ENCODE measurements at regions not wholly inside any gene's neighbourhood (a gene's known extent, or its start where the extent isn't known, plus 50 kb on each side); places are given as distances from the start of the nearest gene placed in this dataset.

DNA sequence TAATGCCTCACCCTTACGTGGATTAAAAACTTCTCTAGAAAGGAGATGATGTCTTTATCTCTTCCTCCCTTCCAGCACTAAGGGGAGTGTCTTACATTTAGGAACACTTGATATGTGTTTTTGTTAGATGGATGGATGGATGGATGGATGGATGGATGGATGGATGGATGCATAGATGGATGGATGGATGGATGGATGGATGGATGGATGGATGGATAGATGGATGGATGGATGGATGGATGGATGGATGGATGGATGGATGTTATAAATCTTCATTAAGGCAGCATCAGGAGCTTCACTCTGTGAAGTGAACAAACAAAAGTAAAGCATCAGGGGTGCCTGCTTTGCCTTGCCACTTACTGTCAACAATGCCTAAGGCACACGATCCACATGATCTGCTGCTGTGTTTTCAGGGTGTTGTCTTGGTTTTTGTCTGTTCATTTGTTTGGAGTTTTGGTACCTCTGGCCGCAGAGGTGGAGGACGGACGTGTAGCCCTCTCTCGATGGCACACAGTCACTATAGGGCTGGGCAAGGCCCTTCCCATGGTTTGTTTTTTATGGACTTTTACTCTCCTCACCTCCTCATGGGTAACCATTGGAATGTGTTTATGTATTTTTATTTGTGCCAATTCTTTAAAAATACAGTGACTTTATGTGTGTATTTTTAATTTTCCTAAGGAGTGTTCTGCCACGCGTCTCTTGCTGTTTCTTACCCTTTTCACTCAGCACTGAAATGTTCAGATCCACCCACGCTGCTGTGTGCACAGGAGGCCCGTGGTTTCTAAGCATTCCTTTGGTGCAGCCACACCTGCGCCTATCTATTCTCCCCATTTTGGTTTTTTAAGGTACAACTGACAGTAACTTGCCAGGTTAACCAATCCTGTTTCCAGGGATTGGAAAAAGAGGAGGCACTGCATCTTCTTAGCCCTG is 91.8 kb upstream of the ENPP6 start:
- Histone ChIP-seq H3K27me3 (no peaks in the 10 kb centered on the region), H3K9me3 (ENCODE audit: low read depth) (peaks cover 4% of the 10 kb centered on the region), H3K4me2 (no peak overlapping the region), H3K36me3 (no peaks in the 10 kb centered on the region), H3K79me2 (ENCODE audit: low read depth) (no peaks in the 10 kb centered on the region), H2AFZ (replicated peaks) (no peak overlapping the region), H3K9ac (no peak overlapping the region), H3K27ac (no peak overlapping the region), H4K20me1 (ENCODE audit: low read depth) (no peaks in the 10 kb centered on the region), H3F3A (ENCODE audit: low read depth) (no peaks in the 10 kb centered on the region), H3K4me3 (no peak overlapping the region), H3K4me1 (no peaks in the 10 kb centered on the region)
- no peak overlapping the region for H3K27ac Mint-ChIP-seq
- no peak for DNase-seq (ENCODE audit: low spot score)
- H3K36me3 Mint-ChIP-seq, result no peaks in the 10 kb centered on the region
- TF ChIP-seq EZH2 (IDR thresholded peaks at IDR 0.05) (no peak), EZH2phosphoT487 (IDR thresholded peaks at IDR 0.05) (no peak)
- TF ChIP-seq, protein P1, sequence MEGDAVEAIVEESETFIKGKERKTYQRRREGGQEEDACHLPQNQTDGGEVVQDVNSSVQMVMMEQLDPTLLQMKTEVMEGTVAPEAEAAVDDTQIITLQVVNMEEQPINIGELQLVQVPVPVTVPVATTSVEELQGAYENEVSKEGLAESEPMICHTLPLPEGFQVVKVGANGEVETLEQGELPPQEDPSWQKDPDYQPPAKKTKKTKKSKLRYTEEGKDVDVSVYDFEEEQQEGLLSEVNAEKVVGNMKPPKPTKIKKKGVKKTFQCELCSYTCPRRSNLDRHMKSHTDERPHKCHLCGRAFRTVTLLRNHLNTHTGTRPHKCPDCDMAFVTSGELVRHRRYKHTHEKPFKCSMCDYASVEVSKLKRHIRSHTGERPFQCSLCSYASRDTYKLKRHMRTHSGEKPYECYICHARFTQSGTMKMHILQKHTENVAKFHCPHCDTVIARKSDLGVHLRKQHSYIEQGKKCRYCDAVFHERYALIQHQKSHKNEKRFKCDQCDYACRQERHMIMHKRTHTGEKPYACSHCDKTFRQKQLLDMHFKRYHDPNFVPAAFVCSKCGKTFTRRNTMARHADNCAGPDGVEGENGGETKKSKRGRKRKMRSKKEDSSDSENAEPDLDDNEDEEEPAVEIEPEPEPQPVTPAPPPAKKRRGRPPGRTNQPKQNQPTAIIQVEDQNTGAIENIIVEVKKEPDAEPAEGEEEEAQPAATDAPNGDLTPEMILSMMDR (IDR thresholded peaks at IDR 0.05), result no peak
- H3K9me3 Mint-ChIP-seq, result peaks cover 9% of the 10 kb centered on the region
- H3K4me1 Mint-ChIP-seq, result no peaks in the 10 kb centered on the region
- no peak overlapping the region for H3K4me3 Mint-ChIP-seq
- H3K27me3 Mint-ChIP-seq (ENCODE audit: insufficient read depth, low read depth), result peaks cover 14% of the 10 kb centered on the region

DNA sequence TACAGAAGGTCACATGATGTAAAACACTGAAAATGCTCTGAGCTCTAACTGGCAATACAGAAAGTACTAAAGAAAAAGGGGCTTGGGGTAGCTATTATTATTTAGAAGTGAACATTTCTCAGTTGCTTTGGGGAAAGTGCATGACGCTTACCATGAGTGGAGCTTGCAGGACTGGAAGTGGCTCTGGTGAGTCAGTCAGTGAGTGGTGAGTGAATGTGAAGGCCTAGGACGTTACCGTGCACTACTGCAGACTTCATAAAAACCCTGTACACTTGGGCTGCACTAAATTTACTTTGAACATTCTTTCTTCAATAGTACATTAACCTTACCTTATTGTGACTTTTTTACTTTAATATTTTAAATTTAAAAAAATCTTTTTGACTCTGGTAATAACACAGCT is 89.3 kb upstream of the ENPP6 start:
- H3K4me3 ChIP-seq, result no peak overlapping the region
- Mint-ChIP-seq H3K4me1 (no peaks in the 10 kb centered on the region), H3K36me3 (no peaks in the 10 kb centered on the region), H3K27me3 (ENCODE audit: insufficient read depth, low read depth) (peaks cover 14% of the 10 kb centered on the region), H3K27ac (no peak overlapping the region), H3K9me3 (peaks cover 17% of the 10 kb centered on the region), H3K4me3 (no peak overlapping the region)
- no peaks in the 10 kb centered on the region for H3K79me2 ChIP-seq (ENCODE audit: low read depth)
- H3K9me3 ChIP-seq (ENCODE audit: low read depth), result peaks cover 7% of the 10 kb centered on the region
- H3K9ac ChIP-seq, result no peak overlapping the region
- no peak for TF ChIP-seq EZH2phosphoT487 (IDR thresholded peaks at IDR 0.05)
- TF ChIP-seq, protein P1 (IDR thresholded peaks at IDR 0.05), result no peak
- no peak for TF ChIP-seq EZH2 (IDR thresholded peaks at IDR 0.05)
- no peak overlapping the region for H3K4me2 ChIP-seq
- H4K20me1 ChIP-seq (ENCODE audit: low read depth), result no peaks in the 10 kb centered on the region
- H3K36me3 ChIP-seq, result no peaks in the 10 kb centered on the region
- H3K27ac ChIP-seq, result no peak overlapping the region
- H2AFZ ChIP-seq (replicated peaks), result no peak overlapping the region
- no peak for DNase-seq (ENCODE audit: low spot score)
- H3K4me1 ChIP-seq, result no peaks in the 10 kb centered on the region
- H3F3A ChIP-seq (ENCODE audit: low read depth), result no peaks in the 10 kb centered on the region
- H3K27me3 ChIP-seq, result no peaks in the 10 kb centered on the region

DNA sequence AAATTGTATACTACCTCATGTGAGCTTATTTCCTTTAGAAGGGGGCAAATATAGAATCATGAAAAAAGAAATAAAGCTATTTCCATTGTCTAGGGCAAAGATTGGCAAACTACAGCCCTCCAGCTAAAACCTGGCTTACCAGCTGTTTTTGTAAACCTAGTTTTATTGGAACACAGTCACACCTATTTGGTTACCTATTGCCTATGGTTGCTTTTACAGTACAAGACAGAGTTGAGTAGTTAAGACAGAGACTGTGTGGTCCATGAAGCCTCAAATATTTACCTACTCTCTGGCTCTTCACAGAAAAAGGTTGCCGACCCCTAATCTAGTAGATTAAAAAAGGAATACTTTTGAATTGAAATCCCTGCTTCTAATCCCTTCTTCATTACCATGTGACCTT is 88.8 kb upstream of the ENPP6 start:
- Histone ChIP-seq H3K27me3 (no peaks in the 10 kb centered on the region), H3K9me3 (ENCODE audit: low read depth) (peaks cover 7% of the 10 kb centered on the region), H3K36me3 (no peaks in the 10 kb centered on the region), H4K20me1 (ENCODE audit: low read depth) (no peaks in the 10 kb centered on the region), H3K9ac (no peak overlapping the region), H3F3A (ENCODE audit: low read depth) (no peaks in the 10 kb centered on the region), H2AFZ (replicated peaks) (no peak overlapping the region), H3K4me3 (no peak overlapping the region), H3K79me2 (ENCODE audit: low read depth) (no peaks in the 10 kb centered on the region), H3K27ac (no peak overlapping the region), H3K4me2 (no peak overlapping the region), H3K4me1 (no peaks in the 10 kb centered on the region)
- Mint-ChIP-seq H3K9me3 (peaks cover 17% of the 10 kb centered on the region), H3K27me3 (ENCODE audit: insufficient read depth, low read depth) (peaks cover 12% of the 10 kb centered on the region), H3K4me3 (no peak overlapping the region), H3K36me3 (no peaks in the 10 kb centered on the region), H3K27ac (no peak overlapping the region), H3K4me1 (no peaks in the 10 kb centered on the region)
- no peak for DNase-seq (ENCODE audit: low spot score)
- TF ChIP-seq, protein P1 (IDR thresholded peaks at IDR 0.05), result no peak
- TF ChIP-seq EZH2 (IDR thresholded peaks at IDR 0.05), result no peak
- no peak for TF ChIP-seq EZH2phosphoT487 (IDR thresholded peaks at IDR 0.05)

Data from neural progenitor cell (in vitro differentiated cells).